Loucy (cell line): ENCODE measurements at regions not wholly inside any gene's neighbourhood (a gene's known extent, or its start where the extent isn't known, plus 50 kb on each side); places are given as distances from the start of the nearest gene placed in this dataset.

Experiments
- EZH2phosphoT487 ChIP-seq: fragments of 200-600 bp; IDR thresholded peaks from 2 replicates; pipeline ENCODE4 v1.6.1; 2018; ENCODE audit warnings: antibody characterized with exemption, mild to moderate bottlenecking, moderate library complexity, borderline replicate concordance
- TF ChIP-seq, protein P1 (sequence below): fragments of 200-600 bp; sonication (generic); conservative IDR thresholded peaks from 2 replicates; pipeline ENCODE4 v1.5.1; 2014; ENCODE audit warnings: mild to moderate bottlenecking, antibody characterized with exemption, low read length

GRCh38 chr16:62940569-62940968, 904.3 kb upstream of the CDH8 start:
- TF ChIP-seq, protein P1, sequence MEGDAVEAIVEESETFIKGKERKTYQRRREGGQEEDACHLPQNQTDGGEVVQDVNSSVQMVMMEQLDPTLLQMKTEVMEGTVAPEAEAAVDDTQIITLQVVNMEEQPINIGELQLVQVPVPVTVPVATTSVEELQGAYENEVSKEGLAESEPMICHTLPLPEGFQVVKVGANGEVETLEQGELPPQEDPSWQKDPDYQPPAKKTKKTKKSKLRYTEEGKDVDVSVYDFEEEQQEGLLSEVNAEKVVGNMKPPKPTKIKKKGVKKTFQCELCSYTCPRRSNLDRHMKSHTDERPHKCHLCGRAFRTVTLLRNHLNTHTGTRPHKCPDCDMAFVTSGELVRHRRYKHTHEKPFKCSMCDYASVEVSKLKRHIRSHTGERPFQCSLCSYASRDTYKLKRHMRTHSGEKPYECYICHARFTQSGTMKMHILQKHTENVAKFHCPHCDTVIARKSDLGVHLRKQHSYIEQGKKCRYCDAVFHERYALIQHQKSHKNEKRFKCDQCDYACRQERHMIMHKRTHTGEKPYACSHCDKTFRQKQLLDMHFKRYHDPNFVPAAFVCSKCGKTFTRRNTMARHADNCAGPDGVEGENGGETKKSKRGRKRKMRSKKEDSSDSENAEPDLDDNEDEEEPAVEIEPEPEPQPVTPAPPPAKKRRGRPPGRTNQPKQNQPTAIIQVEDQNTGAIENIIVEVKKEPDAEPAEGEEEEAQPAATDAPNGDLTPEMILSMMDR, result no peak
- TF ChIP-seq EZH2phosphoT487, result no peak
